ENCODE measurements at regions not wholly inside any gene's neighbourhood (a gene's known extent, or its start where the extent isn't known, plus 50 kb on each side); places are given as distances from the start of the nearest gene placed in this dataset.

DNA sequence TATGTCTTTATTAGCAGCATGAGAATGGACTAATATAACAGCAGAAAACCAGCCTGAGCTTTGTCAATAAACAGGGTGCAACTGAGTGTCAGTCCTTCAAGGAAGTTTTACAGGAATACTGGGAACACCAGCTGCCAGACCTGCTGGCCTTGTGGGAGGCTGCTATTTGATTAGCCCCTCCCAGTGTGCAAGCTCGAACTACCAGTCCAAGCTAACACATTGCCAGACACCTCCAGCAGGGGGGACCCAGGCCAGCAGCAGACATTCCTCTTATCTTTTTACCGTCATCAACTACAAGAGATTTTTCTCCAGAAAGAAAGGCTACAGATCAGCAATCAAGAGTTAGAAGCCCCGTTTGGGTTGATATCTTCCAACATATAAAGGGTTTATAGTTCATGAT lies 942.8 kb upstream of the TENM4 start:
- peaks cover 4% of the 10 kb centered on the region for H3K4me1 ChIP-seq (ENCODE audit: control insufficient read depth, insufficient read depth, low read length, poor library complexity, severe bottlenecking)
- 43 to 71% methylated on average over 1 of the region's 3 CpGs for WGBS, 2 experiments (ENCODE audit: insufficient coverage in 2 of 2)

DNA sequence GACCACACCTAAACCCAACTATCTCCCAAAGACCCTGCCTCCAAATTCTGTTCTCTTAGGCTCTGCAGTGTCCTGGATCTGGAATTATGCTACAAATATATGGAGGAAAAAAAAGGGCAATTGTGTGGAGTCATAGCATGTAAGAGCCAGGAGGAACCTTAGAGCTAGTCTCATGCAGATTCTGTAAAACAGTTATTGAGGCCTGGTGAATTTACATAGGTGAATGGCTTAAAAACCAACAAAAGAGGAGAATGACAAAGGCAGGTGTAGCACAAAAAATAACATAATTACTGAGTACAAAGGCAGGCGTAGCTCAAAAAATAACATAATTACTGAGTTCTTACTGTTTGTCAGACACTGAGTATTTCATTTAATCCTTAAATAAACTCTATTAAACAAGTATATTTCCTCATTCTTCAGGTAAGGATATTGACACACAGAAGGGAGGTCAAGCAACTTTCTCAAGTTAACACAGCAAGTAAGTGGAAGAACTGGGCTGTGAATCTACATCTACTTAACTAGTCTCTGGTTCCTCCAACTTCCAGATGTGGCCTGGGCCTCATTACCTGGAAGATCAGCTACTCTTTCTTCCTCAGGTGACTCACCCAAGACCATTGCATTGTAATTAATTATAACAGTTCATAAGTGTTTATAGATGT lies 938.9 kb upstream of the TENM4 start:
- Histone ChIP-seq H3K4me1 (ENCODE audit: control insufficient read depth, insufficient read depth, low read length, poor library complexity, severe bottlenecking) (no peaks in the 10 kb centered on the region), H3K9me3 (ENCODE audit: control insufficient read depth, low read length) (no peaks in the 10 kb centered on the region), H3K36me3 (ENCODE audit: control insufficient read depth, insufficient read depth, low read length) (no peaks in the 10 kb centered on the region), H3K27ac (ENCODE audit: low read depth, low read length, severe bottlenecking) (no peak overlapping the region), H3K4me3 (ENCODE audit: extremely low read depth, insufficient read depth, low read length, poor library complexity, severe bottlenecking) (no peak overlapping the region)
- WGBS, 2 experiments (ENCODE audit: insufficient coverage in 2 of 2) = no CpG with 5 or more reads among the region's 1 CpG

More for the DNA sequence above, 942.8 kb upstream of the TENM4 start:
- H3K36me3 ChIP-seq (ENCODE audit: control insufficient read depth, insufficient read depth, low read length) = no peaks in the 10 kb centered on the region
- H3K9me3 ChIP-seq (ENCODE audit: control insufficient read depth, low read length) = no peaks in the 10 kb centered on the region
- no peak overlapping the region for H3K4me3 ChIP-seq (ENCODE audit: extremely low read depth, insufficient read depth, low read length, poor library complexity, severe bottlenecking)
- no peak overlapping the region for H3K27ac ChIP-seq (ENCODE audit: low read depth, low read length, severe bottlenecking)

DNA sequence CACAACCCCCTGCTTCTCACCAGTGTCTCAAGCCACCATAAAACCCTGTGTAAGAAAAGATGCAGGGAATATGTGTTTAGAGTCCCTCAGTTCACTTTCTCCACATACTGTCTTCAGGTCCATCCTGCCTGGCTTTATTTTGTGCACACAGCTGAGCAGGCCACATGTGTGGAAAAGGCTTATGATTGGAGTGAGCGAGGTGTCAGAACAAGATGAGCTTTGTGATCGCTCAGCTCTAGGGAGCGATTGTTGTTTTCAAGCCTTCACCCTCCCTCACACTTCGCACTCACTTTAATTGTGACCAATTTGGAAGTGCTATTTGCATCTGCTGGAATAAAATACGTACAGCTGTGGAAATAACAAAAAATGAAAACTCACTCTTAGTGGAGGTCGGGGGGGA lies 931.1 kb upstream of the TENM4 start:
- Histone ChIP-seq H3K4me3 (ENCODE audit: extremely low read depth, insufficient read depth, low read length, poor library complexity, severe bottlenecking) (no peak overlapping the region), H3K27ac (ENCODE audit: low read depth, low read length, severe bottlenecking) (no peak overlapping the region), H3K36me3 (ENCODE audit: control insufficient read depth, insufficient read depth, low read length) (no peaks in the 10 kb centered on the region), H3K4me1 (ENCODE audit: control insufficient read depth, insufficient read depth, low read length, poor library complexity, severe bottlenecking) (no peaks in the 10 kb centered on the region), H3K9me3 (ENCODE audit: control insufficient read depth, low read length) (no peaks in the 10 kb centered on the region)
- 80 to 100% methylated on average over 1 of the region's 6 CpGs for WGBS, 2 experiments (ENCODE audit: insufficient coverage in 2 of 2)

DNA sequence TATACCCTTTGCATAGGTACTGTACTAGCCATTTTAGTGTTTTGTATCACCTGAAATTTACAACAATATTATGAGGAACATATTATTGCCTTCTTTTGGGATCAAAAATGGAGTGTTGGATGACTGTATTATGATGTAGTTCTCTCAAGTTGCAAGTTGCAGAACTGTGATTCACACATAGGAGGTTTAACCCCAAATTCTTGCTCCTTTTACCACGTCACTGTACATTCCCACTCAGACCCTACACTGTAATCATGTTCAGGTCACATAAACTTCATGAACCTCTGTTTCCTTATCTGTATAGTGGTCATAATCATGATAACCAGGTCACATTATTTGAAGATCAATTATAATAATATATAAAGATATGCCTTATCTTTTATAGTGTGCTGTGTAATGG lies 925.1 kb upstream of the TENM4 start:
- WGBS, 2 experiments (ENCODE audit: insufficient coverage in 2 of 2) = 86% methylated on average over 1 of the region's 1 CpG; no CpG with 5 or more reads in 1 of the 2 experiments
- H3K9me3 ChIP-seq (ENCODE audit: control insufficient read depth, low read length) = no peaks in the 10 kb centered on the region
- no peaks in the 10 kb centered on the region for H3K4me1 ChIP-seq (ENCODE audit: control insufficient read depth, insufficient read depth, low read length, poor library complexity, severe bottlenecking)
- no peaks in the 10 kb centered on the region for H3K36me3 ChIP-seq (ENCODE audit: control insufficient read depth, insufficient read depth, low read length)
- H3K27ac ChIP-seq (ENCODE audit: low read depth, low read length, severe bottlenecking) = no peak overlapping the region
- no peak overlapping the region for H3K4me3 ChIP-seq (ENCODE audit: extremely low read depth, insufficient read depth, low read length, poor library complexity, severe bottlenecking)

DNA sequence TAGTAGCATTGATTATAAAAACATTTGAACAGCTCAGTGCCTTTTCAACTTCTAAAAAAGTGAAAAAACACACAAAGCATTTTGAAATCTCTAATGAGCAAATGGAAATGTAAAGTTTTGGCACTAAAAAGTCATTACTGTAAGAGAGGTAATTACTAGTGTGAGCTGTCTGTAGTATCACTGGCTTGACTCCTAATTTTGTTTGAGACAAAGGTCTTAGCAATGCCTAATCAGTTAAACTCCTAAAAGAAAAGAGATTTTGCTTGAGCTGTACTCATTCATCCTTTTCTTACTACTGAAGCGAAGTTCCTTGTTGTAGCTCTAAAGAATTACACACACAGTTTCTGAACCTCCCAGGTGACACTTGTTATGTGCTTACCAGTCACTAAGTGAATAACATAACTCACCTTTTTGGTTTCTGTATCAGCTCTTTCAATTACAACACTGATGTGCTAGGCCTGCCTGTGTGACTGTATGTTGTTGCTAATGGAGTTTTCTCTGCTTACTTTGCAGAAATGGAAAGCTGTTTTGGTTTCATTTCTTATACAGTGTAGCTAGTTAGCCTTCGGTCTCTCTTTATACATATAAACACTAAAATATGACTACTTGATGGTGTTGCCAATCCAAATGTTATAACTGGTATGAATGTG lies 924.4 kb upstream of the TENM4 start:
- Histone ChIP-seq H3K4me3 (ENCODE audit: extremely low read depth, insufficient read depth, low read length, poor library complexity, severe bottlenecking) (no peak overlapping the region), H3K36me3 (ENCODE audit: control insufficient read depth, insufficient read depth, low read length) (no peaks in the 10 kb centered on the region)

DNA sequence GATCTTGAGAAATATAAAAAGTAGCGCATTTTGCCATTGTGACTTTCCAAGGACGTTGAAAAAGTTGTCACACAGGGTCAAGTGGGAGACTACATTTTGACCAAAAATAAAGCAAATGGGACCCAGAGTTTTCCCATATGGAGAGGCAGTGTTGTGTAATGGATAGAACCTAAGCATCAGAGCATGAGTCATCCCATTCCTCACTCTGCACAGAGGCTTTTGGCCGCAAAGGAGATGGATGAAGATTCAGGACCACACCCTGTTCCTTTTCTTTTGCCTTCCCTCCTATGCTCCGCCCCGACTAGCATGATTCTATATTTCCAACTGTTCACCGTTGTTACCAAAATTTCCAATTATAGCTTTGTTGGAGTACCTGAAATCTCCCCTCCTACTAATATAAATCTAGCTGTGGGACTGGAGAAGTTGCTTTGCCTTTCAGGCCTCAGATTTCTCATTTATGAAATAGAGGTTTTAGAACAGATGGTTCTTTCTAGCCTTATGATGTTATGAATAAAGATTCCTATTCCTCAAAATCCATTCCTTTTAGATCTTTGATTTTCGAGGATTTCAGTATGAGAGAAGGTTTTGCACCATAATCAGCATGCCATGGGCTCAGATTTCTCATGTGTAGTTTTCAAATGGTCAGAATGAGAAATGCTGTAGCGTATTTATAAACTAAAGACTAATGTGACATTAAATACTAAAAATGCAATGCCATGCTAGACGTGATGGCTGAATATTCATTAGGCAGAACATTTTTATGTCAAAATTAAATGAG lies 921.9 kb upstream of the TENM4 start:
- WGBS, 2 experiments (ENCODE audit: insufficient coverage in 2 of 2) = 89 to 92% methylated on average over 2 to 3 of the region's 9 CpGs
- no peaks in the 10 kb centered on the region for H3K4me1 ChIP-seq (ENCODE audit: control insufficient read depth, insufficient read depth, low read length, poor library complexity, severe bottlenecking)
- no peak overlapping the region for H3K4me3 ChIP-seq (ENCODE audit: extremely low read depth, insufficient read depth, low read length, poor library complexity, severe bottlenecking)
- no peak overlapping the region for H3K27ac ChIP-seq (ENCODE audit: low read depth, low read length, severe bottlenecking)
- H3K9me3 ChIP-seq (ENCODE audit: control insufficient read depth, low read length) = no peaks in the 10 kb centered on the region
- H3K36me3 ChIP-seq (ENCODE audit: control insufficient read depth, insufficient read depth, low read length) = no peaks in the 10 kb centered on the region

More for the DNA sequence above, 924.4 kb upstream of the TENM4 start:
- WGBS, 2 experiments (ENCODE audit: insufficient coverage in 2 of 2) = 75 to 80% methylated on average over 1 of the region's 2 CpGs
- Histone ChIP-seq H3K9me3 (ENCODE audit: control insufficient read depth, low read length) (no peaks in the 10 kb centered on the region), H3K27ac (ENCODE audit: low read depth, low read length, severe bottlenecking) (no peak overlapping the region), H3K4me1 (ENCODE audit: control insufficient read depth, insufficient read depth, low read length, poor library complexity, severe bottlenecking) (no peaks in the 10 kb centered on the region)

DNA sequence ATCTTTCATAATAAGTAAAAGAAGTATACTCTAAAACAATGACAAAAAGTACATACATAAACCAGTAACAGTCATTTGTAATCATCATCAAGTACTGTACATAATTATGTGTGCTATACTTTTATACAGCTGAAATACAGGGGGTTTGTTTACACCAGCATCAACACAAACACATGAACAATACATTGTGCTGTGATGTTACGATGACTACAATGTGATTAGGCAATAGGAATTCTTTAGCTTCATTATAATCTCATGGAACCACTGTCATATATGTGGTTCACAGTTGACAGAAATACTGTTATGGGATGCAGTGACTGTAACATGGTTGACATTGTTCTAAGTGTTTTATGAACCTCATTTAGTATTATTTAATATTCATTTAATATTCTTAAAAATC lies 914.4 kb upstream of the TENM4 start:
- 80% methylated on average over 1 of the region's 1 CpG; no CpG with 5 or more reads in 1 of the 2 experiments for WGBS, 2 experiments (ENCODE audit: insufficient coverage in 2 of 2)
- Histone ChIP-seq H3K4me1 (ENCODE audit: control insufficient read depth, insufficient read depth, low read length, poor library complexity, severe bottlenecking) (no peaks in the 10 kb centered on the region), H3K27ac (ENCODE audit: low read depth, low read length, severe bottlenecking) (no peak overlapping the region), H3K9me3 (ENCODE audit: control insufficient read depth, low read length) (no peaks in the 10 kb centered on the region), H3K36me3 (ENCODE audit: control insufficient read depth, insufficient read depth, low read length) (no peaks in the 10 kb centered on the region), H3K4me3 (ENCODE audit: extremely low read depth, insufficient read depth, low read length, poor library complexity, severe bottlenecking) (no peak overlapping the region)

DNA sequence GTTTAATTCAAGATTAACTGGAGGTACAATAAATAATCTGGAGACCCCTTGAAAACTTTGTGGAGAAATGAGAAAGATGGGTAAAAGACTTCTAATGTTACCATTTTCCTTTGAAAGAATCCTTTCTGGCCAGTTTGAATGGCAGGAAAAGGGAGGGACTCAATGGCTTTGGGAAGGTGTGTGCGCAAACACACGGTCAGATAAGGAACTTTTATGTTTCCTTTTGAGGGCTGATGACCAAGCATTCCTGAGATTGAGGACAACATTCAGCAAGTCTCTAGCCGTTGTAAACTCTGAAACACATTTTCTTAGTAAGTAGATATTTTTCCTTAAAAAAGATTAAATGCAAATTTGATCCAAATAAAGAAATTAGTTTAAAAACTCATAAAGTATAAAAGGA lies 909.7 kb upstream of the TENM4 start:
- Histone ChIP-seq H3K36me3 (ENCODE audit: control insufficient read depth, insufficient read depth, low read length) (no peaks in the 10 kb centered on the region), H3K4me3 (ENCODE audit: extremely low read depth, insufficient read depth, low read length, poor library complexity, severe bottlenecking) (no peak overlapping the region), H3K9me3 (ENCODE audit: control insufficient read depth, low read length) (no peaks in the 10 kb centered on the region), H3K4me1 (ENCODE audit: control insufficient read depth, insufficient read depth, low read length, poor library complexity, severe bottlenecking) (no peaks in the 10 kb centered on the region), H3K27ac (ENCODE audit: low read depth, low read length, severe bottlenecking) (no peak overlapping the region)
- WGBS, 2 experiments (ENCODE audit: insufficient coverage in 2 of 2) = 100% methylated on average over 2 of the region's 3 CpGs; no CpG with 5 or more reads in 1 of the 2 experiments

DNA sequence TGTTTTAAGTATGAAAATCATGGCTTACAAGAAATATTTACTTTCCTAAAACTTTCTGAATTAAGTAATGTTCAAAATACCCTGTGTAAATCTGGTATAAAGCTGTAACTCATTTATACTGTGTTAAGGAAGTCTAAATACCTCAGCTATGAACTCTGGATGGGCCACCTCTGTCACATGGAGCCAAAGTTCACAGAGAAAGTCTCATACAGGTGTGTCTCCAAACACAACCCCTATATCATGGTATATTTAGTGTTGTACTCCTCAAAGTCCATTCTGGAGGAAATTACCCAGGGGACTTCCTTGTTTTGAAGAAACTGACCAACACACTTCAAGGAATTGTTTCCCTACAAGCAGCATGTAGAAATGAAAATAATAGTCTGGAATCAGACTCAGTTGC lies 909.2 kb upstream of the TENM4 start:
- Histone ChIP-seq H3K4me1 (ENCODE audit: control insufficient read depth, insufficient read depth, low read length, poor library complexity, severe bottlenecking) (no peaks in the 10 kb centered on the region), H3K27ac (ENCODE audit: low read depth, low read length, severe bottlenecking) (no peak overlapping the region), H3K4me3 (ENCODE audit: extremely low read depth, insufficient read depth, low read length, poor library complexity, severe bottlenecking) (no peak overlapping the region), H3K36me3 (ENCODE audit: control insufficient read depth, insufficient read depth, low read length) (no peaks in the 10 kb centered on the region), H3K9me3 (ENCODE audit: control insufficient read depth, low read length) (no peaks in the 10 kb centered on the region)

DNA sequence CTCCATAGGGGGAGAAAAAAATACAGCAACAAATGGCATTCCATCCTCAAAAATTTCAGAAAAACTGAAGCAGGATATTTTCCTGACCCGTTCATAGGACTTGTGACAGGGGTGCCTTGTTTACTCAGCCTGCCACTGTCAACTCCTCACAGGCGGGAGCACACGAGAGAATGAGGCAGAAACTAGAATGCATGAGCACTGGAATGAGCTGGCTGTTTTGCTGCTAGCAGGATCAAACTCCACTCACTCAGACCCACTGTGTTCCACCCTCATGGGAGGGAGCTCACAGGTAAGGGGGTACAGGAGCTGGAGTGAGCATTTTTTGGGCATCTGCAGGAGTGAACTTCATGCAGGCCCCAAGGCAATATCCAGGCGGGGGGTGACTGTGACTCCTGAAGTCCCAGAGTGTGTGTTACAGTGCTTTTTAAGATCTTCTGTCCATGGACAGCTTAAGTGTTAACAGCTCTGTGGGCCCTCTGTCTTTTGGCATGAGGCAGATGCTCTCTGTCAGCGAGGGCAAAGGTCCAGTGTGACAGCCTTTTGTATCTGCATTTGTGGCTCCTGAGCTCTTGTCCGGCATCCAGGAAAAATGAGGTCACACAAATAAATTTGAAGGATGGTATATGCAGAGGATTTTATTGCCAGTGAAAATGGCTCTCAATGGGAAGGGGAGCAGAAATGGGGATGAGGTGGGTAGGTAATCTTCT lies 905.7 kb upstream of the TENM4 start:
- Histone ChIP-seq H3K4me3 (ENCODE audit: extremely low read depth, insufficient read depth, low read length, poor library complexity, severe bottlenecking) (no peak overlapping the region), H3K4me1 (ENCODE audit: control insufficient read depth, insufficient read depth, low read length, poor library complexity, severe bottlenecking) (no peaks in the 10 kb centered on the region), H3K27ac (ENCODE audit: low read depth, low read length, severe bottlenecking) (no peak overlapping the region), H3K9me3 (ENCODE audit: control insufficient read depth, low read length) (no peaks in the 10 kb centered on the region), H3K36me3 (ENCODE audit: control insufficient read depth, insufficient read depth, low read length) (no peaks in the 10 kb centered on the region)
- WGBS, 2 experiments (ENCODE audit: insufficient coverage in 2 of 2) = 91 to 93% methylated on average over 3 to 6 of the region's 6 CpGs

All from mesodermal cell (in vitro differentiated cells).